HG03469 (cell line): ENCODE measurements at regions not wholly inside any gene's neighbourhood (a gene's known extent, or its start where the extent isn't known, plus 50 kb on each side); places are given as distances from the start of the nearest gene placed in this dataset.
"Not testable (repeated sequence)": the region's sequence is repeated elsewhere in the genome, so short reads cannot be mapped to it uniquely, and the experiment has no call there.

Source experiments
- ATAC-seq: cut with Tn5 transposase; IDR thresholded peaks from one replicate; pipeline ENCODE4 v1.9.1; 2021; ENCODE audit warnings: mild to moderate bottlenecking, moderate library complexity, moderate number of reproducible peaks; ENCODE audit not compliant: unreplicated experiment

- ATAC-seq, result peak; percentile 99
Measured at GRCh38 chr11:104705490-104706190, 192.6 kb downstream of the CASP12 start.

DNA sequence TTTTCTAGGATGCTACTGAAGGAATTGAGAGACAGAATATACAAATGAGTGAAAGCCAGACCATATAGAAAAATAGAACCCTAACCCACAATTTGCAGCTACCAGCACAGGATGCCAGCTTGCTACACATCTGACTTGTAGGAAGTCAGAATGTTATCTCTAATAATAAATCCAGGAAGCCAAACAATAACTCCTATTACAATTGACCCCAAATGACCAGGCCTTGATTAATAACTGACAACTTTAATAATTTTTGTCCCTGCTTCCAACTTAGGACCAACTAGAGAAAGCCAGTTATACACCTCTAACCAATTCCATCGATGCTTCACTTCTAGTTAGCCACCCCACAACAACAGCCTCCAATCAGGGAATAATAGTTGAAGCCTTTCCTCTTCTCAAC lies 193.4 kb downstream of the CASP12 start:
- ATAC-seq, result no peak

DNA sequence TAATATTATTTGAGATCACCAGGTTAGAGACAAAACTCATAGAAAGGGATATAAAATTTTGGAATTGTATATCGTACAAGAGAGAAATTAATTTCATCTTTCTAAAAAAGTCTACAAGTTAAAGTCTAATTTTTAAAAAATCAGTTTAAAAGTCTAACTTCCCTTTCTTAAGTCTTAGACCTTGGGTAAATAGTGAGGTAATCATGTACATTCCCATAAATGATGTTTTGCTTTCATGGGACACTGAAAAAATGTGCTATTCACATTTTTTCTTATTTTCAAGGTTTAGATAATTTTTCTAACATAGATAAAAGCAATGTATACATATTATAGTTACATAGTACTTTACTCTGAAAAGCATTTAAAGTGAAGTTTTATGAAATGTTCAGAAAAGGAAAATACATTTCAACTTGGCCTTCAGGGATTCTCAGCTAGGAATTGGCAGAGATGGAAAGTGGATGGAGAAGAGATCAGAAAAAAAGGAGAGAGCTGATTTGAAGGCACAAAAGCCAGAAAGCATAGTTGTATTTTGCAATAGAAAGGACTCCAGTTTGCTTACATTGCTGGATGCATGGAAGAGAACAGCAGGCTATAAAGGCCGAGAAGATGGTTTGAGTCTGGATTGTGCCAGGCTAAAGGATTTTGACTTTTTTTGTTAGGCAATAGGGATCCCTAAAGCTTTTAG lies 194.0 kb downstream of the CASP12 start:
- no peak for ATAC-seq

GRCh38 chr11:104700609-104701008 lies 197.7 kb downstream of the CASP12 start:
- no peak for ATAC-seq

DNA sequence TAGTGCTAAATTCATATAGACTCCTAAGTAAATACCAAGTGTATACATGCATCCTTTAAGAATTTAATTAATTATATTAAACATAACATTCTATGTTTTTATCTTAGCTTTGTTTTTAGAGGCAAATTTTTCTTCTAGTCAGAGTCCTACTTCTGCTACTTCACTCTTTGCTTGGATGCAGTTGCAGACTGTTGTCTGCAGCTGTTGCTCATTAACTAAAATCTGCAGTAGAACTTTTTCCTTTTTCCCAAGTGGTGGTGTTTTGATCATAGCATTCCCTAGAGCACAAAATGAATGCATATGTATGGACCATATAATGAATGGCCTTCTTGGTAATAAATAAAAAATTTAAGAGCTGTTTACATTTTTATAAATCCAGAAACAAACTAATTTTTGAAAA lies 198.3 kb downstream of the CASP12 start:
- no peak for ATAC-seq

GRCh38 chr11:104695065-104695463 lies 203.2 kb downstream of the CASP12 start:
- ATAC-seq, result no peak

DNA sequence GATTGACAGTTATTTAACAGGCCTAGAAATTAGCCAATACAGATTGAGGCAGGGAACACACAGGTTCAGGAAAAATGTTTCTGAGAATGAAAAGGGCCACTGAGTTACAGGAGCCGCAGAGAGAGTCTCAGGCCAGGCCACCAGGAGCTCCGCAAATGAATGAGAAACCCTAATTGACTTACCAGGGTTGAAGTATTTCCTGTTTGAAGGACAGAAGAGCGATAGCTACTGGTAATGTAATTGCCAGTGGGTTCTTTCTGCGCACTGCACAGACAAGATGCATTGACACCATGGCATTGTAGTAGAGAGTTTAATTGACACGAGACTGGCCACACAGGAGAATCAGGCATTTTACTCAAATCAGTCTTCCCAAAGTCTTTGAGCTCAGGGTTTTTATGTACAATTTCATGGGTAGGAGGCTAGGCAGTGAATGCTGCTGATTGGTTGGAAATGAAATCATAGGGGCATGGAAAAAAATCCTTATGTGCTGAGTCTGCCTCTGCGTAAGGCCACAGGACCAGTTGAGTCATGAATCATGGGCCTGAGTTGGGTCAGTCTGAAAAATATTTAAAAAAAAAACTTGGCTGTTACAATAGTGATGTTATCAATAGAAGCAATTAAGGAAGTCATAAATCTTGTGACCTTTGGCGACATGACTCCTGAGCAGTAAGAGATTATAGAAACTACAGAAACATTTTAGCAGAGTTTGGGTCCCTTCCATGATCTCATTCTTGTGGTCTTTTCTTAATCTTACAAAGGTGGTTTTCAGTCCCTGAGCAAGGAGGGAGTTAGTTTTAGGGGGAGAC lies 203.8 kb downstream of the CASP12 start:
- ATAC-seq, result no peak

- ATAC-seq, result no peak
Measured at GRCh38 chr11:104692751-104693150, 205.5 kb downstream of the CASP12 start.

DNA sequence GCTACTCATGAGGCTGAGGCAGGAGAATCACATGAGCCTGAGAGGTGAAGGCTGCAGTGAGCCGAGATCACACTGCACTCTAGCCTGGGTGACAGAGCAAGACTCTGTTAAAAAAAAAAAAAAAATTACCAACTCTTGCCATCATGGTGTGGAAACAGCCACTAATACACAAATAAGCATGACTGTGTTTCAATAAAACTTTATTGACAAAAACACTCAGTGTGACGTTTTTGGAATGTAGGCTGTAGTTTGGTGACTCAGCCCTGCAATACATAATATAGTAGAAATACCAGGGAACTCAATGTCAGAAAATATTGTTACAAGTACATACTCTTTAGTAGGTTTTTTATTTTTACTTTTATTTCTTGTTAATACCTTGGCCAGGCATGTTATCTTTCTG lies 207.1 kb downstream of the CASP12 start:
- ATAC-seq, result no peak

DNA sequence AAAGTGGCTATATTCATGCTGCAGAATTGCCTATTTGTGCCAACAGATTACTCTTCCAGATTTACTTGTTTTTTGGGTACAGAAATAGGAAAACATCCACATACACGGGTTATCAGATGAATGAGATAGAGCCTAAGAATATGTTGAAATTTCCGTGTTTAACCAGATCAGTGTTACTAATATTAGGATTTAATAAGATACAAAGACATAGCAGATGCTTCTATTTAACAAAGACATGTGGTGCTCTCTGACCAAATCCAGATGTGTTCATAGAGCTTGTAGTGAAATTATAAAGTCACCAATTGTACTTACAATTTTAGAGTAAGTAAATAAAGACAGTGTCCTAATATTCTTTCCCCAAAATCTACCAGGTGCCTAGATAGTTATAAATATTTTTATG lies 208.0 kb downstream of the CASP12 start:
- no peak for ATAC-seq

DNA sequence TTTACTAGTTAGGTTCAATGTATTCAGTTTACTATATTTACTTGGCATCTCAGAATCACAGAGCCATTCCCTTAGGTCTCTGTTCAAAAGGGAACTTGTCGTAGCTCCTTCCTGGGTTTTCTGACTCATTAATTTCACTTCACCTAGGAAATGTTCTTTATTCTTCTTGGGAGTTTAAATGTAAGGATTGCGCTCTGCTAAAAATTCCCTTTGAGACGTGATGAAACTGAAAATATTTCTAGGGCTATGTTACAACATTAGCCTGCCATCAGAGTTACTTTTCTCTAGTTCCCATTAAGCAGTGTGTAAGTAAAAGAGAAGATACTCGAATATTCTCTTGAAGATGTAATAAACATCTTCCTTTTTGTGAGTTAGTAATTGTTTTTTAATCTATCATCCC lies 209.5 kb downstream of the CASP12 start:
- no peak for ATAC-seq

DNA sequence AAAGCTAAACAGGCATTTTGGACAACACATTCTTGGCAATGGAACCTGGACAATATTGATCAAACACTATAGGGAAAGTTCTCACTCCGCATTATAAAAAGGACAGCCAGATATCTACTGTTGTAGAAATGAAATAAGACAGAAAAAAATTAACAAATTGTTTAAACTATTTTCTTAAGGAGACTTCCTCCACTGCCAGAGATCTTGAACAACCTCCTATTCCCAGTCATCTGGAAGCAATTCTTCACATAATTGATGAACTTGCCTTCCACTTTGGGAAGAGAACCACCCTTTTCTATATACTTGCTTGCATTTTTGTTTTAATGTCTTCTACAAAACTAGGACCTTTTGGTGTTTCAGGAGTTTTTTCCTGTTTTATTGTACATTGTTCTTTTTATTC lies 216.1 kb downstream of the CASP12 start:
- ATAC-seq, result no peak

DNA sequence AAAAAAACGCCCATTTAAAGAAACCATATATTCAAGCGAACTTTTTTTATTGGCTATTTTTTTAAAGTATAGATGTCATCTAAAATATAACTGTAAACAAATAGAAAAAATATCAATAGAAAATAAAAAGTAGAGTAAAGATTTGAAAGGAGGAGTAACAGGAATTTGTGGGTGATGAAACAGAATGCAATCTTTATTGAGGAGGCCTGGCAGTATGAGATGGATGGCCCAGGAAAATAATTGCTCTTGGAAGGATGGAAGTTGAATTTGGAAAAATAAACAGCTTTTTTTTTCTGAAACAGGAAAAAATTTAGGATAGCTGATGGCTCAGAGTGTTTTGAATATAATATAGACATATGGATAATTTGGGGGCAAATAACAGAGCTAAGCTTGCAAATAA lies 219.0 kb downstream of the CASP12 start:
- ATAC-seq, result no peak

- ATAC-seq, result no peak
Measured at GRCh38 chr11:104678408-104678807, 219.9 kb downstream of the CASP12 start.

DNA sequence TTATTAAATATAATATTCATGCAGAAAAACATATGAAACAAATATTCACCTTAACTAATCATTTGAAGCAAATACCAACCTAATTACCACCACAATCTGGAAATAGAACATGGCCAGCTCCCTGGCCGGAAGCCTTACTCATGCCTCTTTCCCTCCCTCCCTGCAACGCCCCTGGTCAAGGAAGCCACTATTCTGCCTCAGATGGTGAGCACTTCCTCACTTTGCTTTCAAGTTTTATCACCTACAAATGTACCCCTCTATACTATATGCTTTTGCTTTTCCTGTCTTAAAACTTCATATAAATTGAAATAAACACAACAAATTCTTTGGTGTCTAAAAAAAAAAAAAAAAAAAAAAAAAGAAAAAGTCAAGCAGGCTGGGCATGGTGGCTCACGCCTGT lies 221.2 kb downstream of the CASP12 start:
- ATAC-seq, result not testable (repeated sequence)

DNA sequence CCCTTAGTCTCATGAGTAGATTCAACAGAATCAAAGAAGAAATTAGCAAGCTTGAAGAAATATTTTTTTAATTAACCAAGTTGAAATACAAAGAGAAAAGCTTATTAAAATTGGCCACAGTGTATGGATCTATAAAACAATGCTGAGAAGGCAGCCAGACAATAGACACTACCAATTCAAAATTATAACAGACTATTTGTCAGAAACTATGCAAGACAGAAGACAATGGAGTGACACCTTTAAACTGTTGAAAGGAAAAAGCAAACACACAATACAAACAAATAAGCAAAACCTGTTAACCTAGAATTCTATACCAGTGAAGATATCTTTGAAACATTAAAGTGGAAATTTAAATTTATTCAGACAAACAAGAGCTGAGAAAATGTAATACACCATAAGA lies 225.4 kb downstream of the CASP12 start:
- ATAC-seq, result no peak

- no peak for ATAC-seq
Measured at GRCh38 chr11:104668797-104669463, 229.3 kb downstream of the CASP12 start.

GRCh38 chr11:104666624-104667023 lies 231.6 kb downstream of the CASP12 start:
- no peak for ATAC-seq

GRCh38 chr11:104665641-104666040 lies 232.6 kb downstream of the CASP12 start:
- ATAC-seq, result no peak

DNA sequence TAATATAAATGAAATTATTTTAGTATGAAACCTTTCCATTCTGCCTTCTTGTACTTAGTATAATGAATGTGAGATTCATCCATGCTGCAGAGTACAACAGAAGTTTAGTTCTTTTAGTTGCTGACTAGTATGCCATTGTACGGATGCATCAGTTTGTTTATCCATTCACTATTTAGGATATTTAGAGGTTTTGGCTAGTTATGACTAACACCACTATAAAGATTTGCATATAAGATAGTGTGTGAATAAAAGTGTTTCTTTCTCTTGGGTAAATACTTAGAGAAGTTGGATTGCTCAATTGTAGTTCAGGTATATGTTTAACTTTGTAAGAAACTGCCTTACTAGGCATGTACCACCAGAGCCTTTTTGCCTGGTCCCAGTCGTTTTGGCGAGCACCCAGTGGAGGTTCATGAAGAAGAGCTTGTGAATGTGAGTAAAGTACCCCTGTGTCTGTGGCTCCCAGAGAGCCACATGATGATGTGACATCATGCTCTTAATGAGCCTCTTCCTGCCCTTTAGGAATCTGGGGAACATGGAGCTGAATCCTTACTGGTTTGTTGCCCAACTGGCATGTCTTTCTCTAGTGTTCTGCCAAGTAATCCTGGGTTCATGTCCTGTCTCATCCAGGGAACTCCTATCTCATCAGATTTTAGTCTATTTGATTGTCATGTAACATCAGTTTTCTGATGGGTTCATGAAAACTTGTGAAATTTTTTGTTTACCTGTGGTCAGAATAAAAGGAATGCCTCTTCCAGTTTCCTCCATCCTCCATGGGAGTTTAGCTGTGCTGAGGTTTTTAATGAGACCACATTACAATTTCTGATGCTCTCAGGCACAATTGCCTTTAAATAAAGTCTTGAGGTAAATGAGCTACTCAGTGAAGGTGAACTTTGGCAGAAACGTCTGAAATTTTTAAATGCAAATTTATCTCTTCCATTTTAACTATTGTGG lies 234.8 kb downstream of the CASP12 start:
- no peak for ATAC-seq
